Heart right ventricle (tissue), 16 donors: ENCODE measurements at regions not wholly inside any gene's neighbourhood (a gene's known extent, or its start where the extent isn't known, plus 50 kb on each side); places are given as distances from the start of the nearest gene placed in this dataset.

Source experiments
- ATAC-seq, 8 donors: fragments of 200-7000 bp; cut with Tn5 transposase; one replicate each; pipeline ENCODE4 v1.9.1; 2020; ENCODE audit warnings: mild to moderate bottlenecking in 8 of 8, moderate library complexity in 8 of 8, moderate number of reproducible peaks in 1 of 8
- DNase-seq, 2 donors: peaks; one replicate each; pipeline ENCODE4 v3.0.0-alpha.2; 2020
- H3K27ac ChIP-seq, 10 donors: fragments of 200-600 bp; sonication (generic) in 2 of 10; one replicate each; pipeline versions ENCODE4 v1.5.0 to v1.8.0; 2020 to 2022; ENCODE audit warnings: mild to moderate bottlenecking in 3 of 10
- H3K27me3 ChIP-seq, 7 donors: fragments of 200-600 bp; one replicate each; pipeline ENCODE4 v1.8.0; 2021 to 2022; ENCODE audit warnings: mild to moderate bottlenecking in 2 of 7
- H3K36me3 ChIP-seq, 9 donors: fragments of 200-600 bp; sonication (generic) in 1 of 9; one replicate each; pipeline versions ENCODE4 v1.5.0 to v1.8.0; 2020 to 2022; ENCODE audit warnings: mild to moderate bottlenecking in 2 of 9
- H3K4me1 ChIP-seq, 9 donors: fragments of 200-600 bp; sonication (generic) in 1 of 9; one replicate each; pipeline versions ENCODE4 v1.5.0 to v1.8.0; 2020 to 2022; ENCODE audit warnings: mild to moderate bottlenecking in 4 of 9
- H3K4me3 ChIP-seq, 10 donors: fragments of 200-600 bp; sonication (generic) in 2 of 10; one replicate each; pipeline versions ENCODE4 v1.5.0 to v1.8.0; 2020 to 2022; ENCODE audit warnings: mild to moderate bottlenecking in 7 of 10, moderate library complexity in 2 of 10
- H3K9me3 ChIP-seq, 11 donors: fragments of 200-600 bp in 10 of 11; sonication (generic) in 2 of 11; one replicate each; pipeline versions ENCODE4 v1.5.0 to v1.8.0; 2013 to 2022; ENCODE audit warnings: mild to moderate bottlenecking in 2 of 11, control low read depth in 1 of 11, moderate library complexity in 1 of 11
- WGBS, 2 donors: extraction: QIAGEN DNeasy Blood & Tissue Kit; methylation state at CpG; one replicate each; pipeline ENCODE4 v1.1.7; 2013; ENCODE audit warnings: inconsistent platforms in 1 of 2; 5-methylcytosine and 5-hydroxymethylcytosine counted together
- intact Hi-C, 10 donors: fragments of 100-400 bp; cut with DNase I; formaldehyde crosslinking; loops; one replicate each; pipeline versions ENCODE4 v1.11.1 to v1.14.2; 2022
- TF ChIP-seq, protein P1 (sequence below), 9 donors: fragments of 200-600 bp; sonication (generic) in 2 of 9; IDR thresholded peaks; one replicate each; pipeline versions ENCODE4 v1.5.0 to v1.8.0; 2021 to 2022; ENCODE audit warnings: antibody characterized with exemption in 9 of 9, mild to moderate bottlenecking in 5 of 9, moderate library complexity in 1 of 9
- donor health status: Arrhythmogenic right ventricular cardiomyopathy.
- donor health status: ischemic (EF 13 %, LVEDD 7.1; RV severe dilation, severe dysfunction).
- donor health status: healthy with polysubstance abuse.
- donor health status: DM: no; HTN: yes; CAD: no.
- donor health status: DM: no; HTN: no; CAD: no.
- donor health status: ischemic (EF 25% LVEDD 6.9; RV normal size, moderate dysfunction).
- donor health status: ischemic (EF 25% LVEDD 5.7; RV mildly dilated, moderate dysfunction).
- donor health status: healthy.
- donor health status: DM: yes; HTN: yes; CAD: no.
- donor health status: Ischemic cardiomyopathy.
- donor health status: ischemic (EF 35%, LVEDD 5.7; RV mildly dilated, moderate dysfunction).
- donor health status: nonischemic (EF 11% LVEDD 7.7; RV severe dilation, severe dysfunction).
- donor health status: DM: yes; HTN: yes; CAD: no.
- donor health status: PGD.
- donor health status: ischemic (EF 29% LVEDD 5.4; RV normal size, mild dysfunction).
- donor health status: nonischemic (EF 23%, LVEDD 6.1; RV moderate dilation, normal function).

DNA sequence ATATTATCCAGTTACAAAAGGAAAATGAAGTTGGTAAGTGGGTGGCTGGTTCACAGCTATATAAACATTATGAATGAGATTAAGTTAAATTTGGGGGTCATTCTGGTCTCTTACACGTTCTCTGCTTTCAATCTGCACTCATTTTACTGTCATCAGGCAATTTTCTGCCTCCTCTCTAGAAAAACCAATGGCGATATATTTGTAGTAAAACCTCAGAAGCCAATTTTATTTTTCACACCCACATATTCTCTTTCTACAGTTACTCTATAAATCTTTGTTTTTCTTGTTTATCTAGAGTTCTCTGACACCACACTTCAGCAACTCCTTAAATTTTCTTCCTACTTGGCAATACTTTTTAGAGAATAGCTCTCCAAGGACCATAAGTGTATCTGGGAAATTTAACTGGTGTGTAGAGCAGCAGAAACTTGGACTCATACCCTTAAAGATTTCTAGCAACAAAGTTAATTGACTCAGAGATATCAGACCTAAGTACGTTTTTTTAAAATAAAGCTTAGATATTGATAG, 926.9 kb downstream of the TMTC2 start:
- no peak for ATAC-seq
- WGBS, 2 donors, result 41 to 44% methylated on average over 3 of the region's 3 CpGs
- H3K36me3 ChIP-seq, result no peaks in the 10 kb centered on the region
- DNase-seq, result no peak
- H3K27ac ChIP-seq, result no peak overlapping the region
- TF ChIP-seq, protein P1, sequence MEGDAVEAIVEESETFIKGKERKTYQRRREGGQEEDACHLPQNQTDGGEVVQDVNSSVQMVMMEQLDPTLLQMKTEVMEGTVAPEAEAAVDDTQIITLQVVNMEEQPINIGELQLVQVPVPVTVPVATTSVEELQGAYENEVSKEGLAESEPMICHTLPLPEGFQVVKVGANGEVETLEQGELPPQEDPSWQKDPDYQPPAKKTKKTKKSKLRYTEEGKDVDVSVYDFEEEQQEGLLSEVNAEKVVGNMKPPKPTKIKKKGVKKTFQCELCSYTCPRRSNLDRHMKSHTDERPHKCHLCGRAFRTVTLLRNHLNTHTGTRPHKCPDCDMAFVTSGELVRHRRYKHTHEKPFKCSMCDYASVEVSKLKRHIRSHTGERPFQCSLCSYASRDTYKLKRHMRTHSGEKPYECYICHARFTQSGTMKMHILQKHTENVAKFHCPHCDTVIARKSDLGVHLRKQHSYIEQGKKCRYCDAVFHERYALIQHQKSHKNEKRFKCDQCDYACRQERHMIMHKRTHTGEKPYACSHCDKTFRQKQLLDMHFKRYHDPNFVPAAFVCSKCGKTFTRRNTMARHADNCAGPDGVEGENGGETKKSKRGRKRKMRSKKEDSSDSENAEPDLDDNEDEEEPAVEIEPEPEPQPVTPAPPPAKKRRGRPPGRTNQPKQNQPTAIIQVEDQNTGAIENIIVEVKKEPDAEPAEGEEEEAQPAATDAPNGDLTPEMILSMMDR (IDR thresholded peaks at IDR 0.05), result no peak
- H3K4me1 ChIP-seq, result no peaks in the 10 kb centered on the region
- no peaks in the 10 kb centered on the region for H3K27me3 ChIP-seq
- H3K4me3 ChIP-seq, result no peak overlapping the region
- intact Hi-C loops, result no loop called here
- H3K9me3 ChIP-seq, result peaks cover 0 to 45% (median 0%) of the 10 kb centered on the region in 11 donors

DNA sequence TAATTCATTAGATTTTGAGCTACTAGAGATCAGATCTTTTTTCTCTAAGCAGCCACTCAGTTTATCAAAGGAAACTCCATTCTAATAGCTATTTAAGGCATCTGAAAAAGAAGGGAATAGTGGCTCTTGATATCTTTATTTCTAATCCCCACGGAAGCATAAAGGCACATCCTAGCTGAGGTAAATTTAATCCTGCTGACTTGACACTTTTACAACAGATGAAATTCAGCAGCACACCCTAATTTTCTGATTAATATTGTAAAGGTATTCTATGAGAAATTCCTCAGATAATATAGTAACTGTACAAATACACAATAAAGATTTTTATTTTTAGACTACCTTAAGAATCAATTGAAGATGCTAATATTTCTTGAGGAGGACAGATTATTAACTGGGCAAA, 916.4 kb downstream of the TMTC2 start:
- Histone ChIP-seq H3K9me3 (peaks cover 0 to 55% (median 13%) of the 10 kb centered on the region in 11 donors), H3K4me1 (no peaks in the 10 kb centered on the region), H3K36me3 (no peaks in the 10 kb centered on the region), H3K27ac (no peak overlapping the region), H3K4me3 (no peak overlapping the region), H3K27me3 (no peaks in the 10 kb centered on the region)
- DNase-seq (no peak), ATAC-seq (no peak)
- intact Hi-C loops, result no loop called here
- TF ChIP-seq, protein P1 (IDR thresholded peaks at IDR 0.05), result no peak
- WGBS, 2 donors, result 61 to 68% methylated on average over 1 of the region's 1 CpG

DNA sequence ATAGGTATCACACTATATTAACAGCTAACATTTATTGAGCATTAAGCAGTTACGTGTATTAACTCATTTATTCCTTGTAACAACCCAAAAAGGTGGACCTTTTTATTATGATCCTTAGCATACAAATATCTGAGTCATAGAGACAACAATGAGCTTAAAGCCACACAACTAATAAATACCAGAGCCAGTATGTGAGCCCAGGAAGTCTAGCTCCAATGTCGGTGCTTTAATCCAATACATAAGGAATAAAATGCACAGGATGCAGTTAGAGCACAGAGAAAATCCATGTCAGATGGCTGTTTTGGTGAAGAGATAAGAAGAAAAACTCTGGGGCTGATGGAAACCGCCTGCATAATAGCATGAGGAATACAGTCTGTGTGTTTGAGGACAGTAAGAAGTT, 888.6 kb downstream of the TMTC2 start:
- Histone ChIP-seq H3K9me3 (peaks cover 0 to 2% (median 0%) of the 10 kb centered on the region in 11 donors), H3K27ac (no peak overlapping the region), H3K36me3 (no peaks in the 10 kb centered on the region), H3K4me1 (no peaks in the 10 kb centered on the region), H3K27me3 (no peaks in the 10 kb centered on the region), H3K4me3 (no peak overlapping the region)
- DNase-seq (no peak), ATAC-seq (no peak)
- TF ChIP-seq, protein P1 (IDR thresholded peaks at IDR 0.05), result no peak
- intact Hi-C loops, result no loop called here
- WGBS, 2 donors, result 75 to 82% methylated on average over 3 of the region's 3 CpGs

DNA sequence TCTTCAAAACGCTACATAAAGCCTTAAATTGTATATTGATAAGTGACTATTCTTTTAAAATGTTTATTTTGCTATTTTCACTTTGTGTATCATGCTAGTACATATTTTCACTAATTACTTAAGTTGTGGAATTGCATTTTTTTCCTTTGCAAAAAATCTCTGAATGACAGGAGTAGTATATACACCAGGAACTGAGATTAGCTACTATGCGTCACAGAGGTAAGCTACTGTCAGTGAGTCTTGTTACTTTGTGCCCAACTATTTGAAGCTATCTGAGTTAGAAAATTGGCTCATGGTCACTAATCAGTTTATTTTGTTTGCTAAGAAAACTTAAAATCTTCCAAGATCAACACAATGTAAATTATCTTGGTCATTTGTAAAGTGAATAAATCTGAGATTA, 887.4 kb downstream of the TMTC2 start:
- H3K4me1 ChIP-seq, result no peaks in the 10 kb centered on the region
- TF ChIP-seq, protein P1 (IDR thresholded peaks at IDR 0.05), result no peak

More for the DNA sequence above, 887.4 kb downstream of the TMTC2 start:
- no peak overlapping the region for H3K4me3 ChIP-seq
- H3K27me3 ChIP-seq, result no peaks in the 10 kb centered on the region
- H3K9me3 ChIP-seq, result peaks cover 0 to 9% (median 0%) of the 10 kb centered on the region in 11 donors
- no peaks in the 10 kb centered on the region for H3K36me3 ChIP-seq
- no peak overlapping the region for H3K27ac ChIP-seq
- intact Hi-C loops, result loop anchor here in 1 of 10 donors (5.0 kb wide), 1 partner anchor 1447 kb away; no protein-coding TSS in a partner anchor
- 77 to 81% methylated on average over 2 of the region's 2 CpGs for WGBS, 2 donors
- DNase-seq (no peak), ATAC-seq (no peak)
